Thoracic aorta (tissue), 2 donors: ENCODE measurements at regions not wholly inside any gene's neighbourhood (a gene's known extent, or its start where the extent isn't known, plus 50 kb on each side); places are given as distances from the start of the nearest gene placed in this dataset.

Experiments used
- ATAC-seq: fragments of 150-250 bp; one replicate; pipeline ENCODE4 v1.8.0; 2017; ENCODE audit warnings: low read depth; ENCODE audit not compliant: insufficient number of reproducible peaks, low FRiP score
- DNase-seq: peaks from one replicate; pipeline ENCODE4 v3.0.0-alpha.2; 2020; ENCODE audit warnings: low spot score
- H3K27ac ChIP-seq, 2 donors: fragments of 200-600 bp; sonication (generic); 1 replicate in 1 of 2; 2 replicates in 1 of 2; pipeline ENCODE4 v1.5.1; 2016; ENCODE audit warnings: mild to moderate bottlenecking in 2 of 2, moderate library complexity in 2 of 2
- H3K27me3 ChIP-seq: fragments of 200-600 bp; sonication (generic); replicated peaks from 2 replicates; pipeline ENCODE4 v1.6.0; 2016; ENCODE audit warnings: mild to moderate bottlenecking; ENCODE audit not compliant: insufficient read depth
- H3K36me3 ChIP-seq: fragments of 200-600 bp; sonication (generic); one replicate; pipeline ENCODE4 v1.5.1; 2016
- H3K4me1 ChIP-seq, 2 donors: fragments of 200-600 bp; sonication (generic); 1 replicate in 1 of 2; 2 replicates in 1 of 2; pipeline versions ENCODE4 v1.5.1 to v1.6.0; 2016; ENCODE audit warnings: low read depth in 2 of 2, mild to moderate bottlenecking in 1 of 2; ENCODE audit not compliant: control insufficient read depth in 1 of 2
- H3K4me3 ChIP-seq: fragments of 200-600 bp; sonication (generic); 2 replicates; pipeline ENCODE4 v1.5.1; 2016; ENCODE audit warnings: mild to moderate bottlenecking
- H3K9me3 ChIP-seq: fragments of 200-600 bp; sonication (generic); 2 replicates; pipeline ENCODE4 v1.5.1; 2016
- TF ChIP-seq, protein P1 (sequence below): fragments of 200-600 bp; sonication (generic); IDR thresholded peaks from one replicate; pipeline ENCODE4 v1.5.1; 2019; ENCODE audit warnings: antibody characterized with exemption

DNA sequence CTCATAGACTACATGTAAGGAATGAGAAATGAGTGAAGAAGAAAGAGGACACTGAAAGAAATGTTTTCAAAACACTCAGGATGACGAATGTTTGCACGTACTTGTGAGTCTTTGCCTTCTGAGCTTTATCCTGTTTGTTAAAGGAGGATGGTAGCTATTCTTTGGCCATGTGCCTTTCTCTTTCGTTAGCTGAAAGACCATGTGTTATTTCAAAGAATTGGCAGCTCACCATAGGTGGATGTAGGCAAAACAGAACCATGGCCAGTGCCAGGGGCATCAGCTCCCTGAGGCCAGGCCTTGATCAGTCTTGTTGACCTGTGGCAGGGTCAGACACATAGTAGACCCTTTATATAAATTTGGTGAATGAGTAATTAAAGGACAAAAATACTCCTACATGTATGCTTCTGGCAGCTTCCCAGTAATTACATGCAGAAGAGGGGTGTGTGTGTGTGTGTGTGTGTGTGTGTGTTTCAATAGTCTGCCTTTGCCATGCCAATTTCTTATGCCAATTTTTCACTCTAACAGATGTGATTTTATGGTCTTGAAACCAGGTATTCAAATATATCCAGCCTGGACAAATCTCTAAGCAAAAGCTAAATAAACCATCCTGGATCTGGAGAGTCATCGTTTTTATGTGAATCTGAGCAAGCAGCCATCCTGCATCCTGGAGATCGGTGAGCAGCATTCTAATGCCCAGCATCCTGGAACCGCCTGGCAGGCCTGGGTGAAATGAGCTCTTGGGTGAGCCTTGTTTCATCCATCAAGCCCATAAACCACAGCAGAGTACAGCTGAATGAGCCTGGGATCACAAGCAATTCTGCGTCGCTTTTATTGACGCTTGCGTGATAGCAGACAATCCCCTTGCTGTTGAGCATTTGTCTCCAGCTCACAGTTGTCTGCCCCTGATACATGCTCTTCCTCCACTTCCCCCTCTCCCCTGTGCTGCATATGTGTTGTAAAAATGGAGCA lies 475.4 kb downstream of the MED10 start:
- no peaks in the 10 kb centered on the region for H3K4me1 ChIP-seq
- H3K36me3 ChIP-seq: no peaks in the 10 kb centered on the region
- no peak overlapping the region for H3K27ac ChIP-seq
- DNase-seq (no peak), ATAC-seq (no peak)
- no peak overlapping the region for H3K4me3 ChIP-seq
- TF ChIP-seq, protein P1, sequence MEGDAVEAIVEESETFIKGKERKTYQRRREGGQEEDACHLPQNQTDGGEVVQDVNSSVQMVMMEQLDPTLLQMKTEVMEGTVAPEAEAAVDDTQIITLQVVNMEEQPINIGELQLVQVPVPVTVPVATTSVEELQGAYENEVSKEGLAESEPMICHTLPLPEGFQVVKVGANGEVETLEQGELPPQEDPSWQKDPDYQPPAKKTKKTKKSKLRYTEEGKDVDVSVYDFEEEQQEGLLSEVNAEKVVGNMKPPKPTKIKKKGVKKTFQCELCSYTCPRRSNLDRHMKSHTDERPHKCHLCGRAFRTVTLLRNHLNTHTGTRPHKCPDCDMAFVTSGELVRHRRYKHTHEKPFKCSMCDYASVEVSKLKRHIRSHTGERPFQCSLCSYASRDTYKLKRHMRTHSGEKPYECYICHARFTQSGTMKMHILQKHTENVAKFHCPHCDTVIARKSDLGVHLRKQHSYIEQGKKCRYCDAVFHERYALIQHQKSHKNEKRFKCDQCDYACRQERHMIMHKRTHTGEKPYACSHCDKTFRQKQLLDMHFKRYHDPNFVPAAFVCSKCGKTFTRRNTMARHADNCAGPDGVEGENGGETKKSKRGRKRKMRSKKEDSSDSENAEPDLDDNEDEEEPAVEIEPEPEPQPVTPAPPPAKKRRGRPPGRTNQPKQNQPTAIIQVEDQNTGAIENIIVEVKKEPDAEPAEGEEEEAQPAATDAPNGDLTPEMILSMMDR: no peak
- H3K27me3 ChIP-seq: no peaks in the 10 kb centered on the region
- H3K9me3 ChIP-seq: no peaks in the 10 kb centered on the region

- Histone ChIP-seq H3K27ac (no peak overlapping the region), H3K9me3 (no peaks in the 10 kb centered on the region), H3K36me3 (no peaks in the 10 kb centered on the region), H3K4me3 (no peak overlapping the region), H3K27me3 (no peaks in the 10 kb centered on the region), H3K4me1 (no peaks in the 10 kb centered on the region)
- TF ChIP-seq, protein P1: no peak
- DNase-seq (no peak), ATAC-seq (no peak)
Measured at GRCh38 chr5:5900350-5900749, 477.9 kb downstream of the ICE1 start.

DNA sequence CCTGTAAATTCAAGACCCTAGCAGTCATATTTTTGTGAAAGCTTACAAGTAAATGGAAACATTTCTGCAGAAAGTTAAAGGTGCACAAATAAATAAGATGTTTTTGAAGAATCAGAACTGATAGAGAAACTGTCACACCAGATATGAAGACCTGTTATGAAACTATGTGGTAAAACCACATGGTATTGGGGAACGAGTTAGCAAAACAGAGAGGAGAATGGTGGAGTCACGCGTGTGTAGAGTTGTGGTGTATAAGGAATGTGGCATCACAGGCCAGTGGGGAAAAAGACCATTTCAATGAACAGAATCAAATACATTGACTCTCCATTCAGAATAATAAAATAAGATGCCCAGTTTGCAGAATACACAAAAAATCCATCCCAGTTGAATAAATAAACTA lies 477.2 kb downstream of the ICE1 start:
- H3K9me3 ChIP-seq: no peaks in the 10 kb centered on the region
- no peaks in the 10 kb centered on the region for H3K27me3 ChIP-seq
- TF ChIP-seq, protein P1: no peak
- no peak overlapping the region for H3K4me3 ChIP-seq
- no peaks in the 10 kb centered on the region for H3K4me1 ChIP-seq
- H3K36me3 ChIP-seq: no peaks in the 10 kb centered on the region
- H3K27ac ChIP-seq: no peak overlapping the region
- DNase-seq (no peak), ATAC-seq (no peak)

GRCh38 chr5:5888284-5888683 lies 465.8 kb downstream of the ICE1 start:
- ATAC-seq: no peak
- Histone ChIP-seq H3K4me1 (no peaks in the 10 kb centered on the region), H3K9me3 (no peaks in the 10 kb centered on the region), H3K27me3 (no peaks in the 10 kb centered on the region), H3K36me3 (no peaks in the 10 kb centered on the region), H3K4me3 (no peak overlapping the region), H3K27ac (no peak overlapping the region)
- no peak for DNase-seq
- TF ChIP-seq, protein P1: no peak

GRCh38 chr5:5887833-5888232 lies 465.4 kb downstream of the ICE1 start:
- Histone ChIP-seq H3K9me3 (no peaks in the 10 kb centered on the region), H3K27ac (no peak overlapping the region), H3K36me3 (no peaks in the 10 kb centered on the region), H3K4me1 (no peaks in the 10 kb centered on the region), H3K4me3 (no peak overlapping the region), H3K27me3 (no peaks in the 10 kb centered on the region)
- ATAC-seq: no peak
- no peak for DNase-seq
- TF ChIP-seq, protein P1: no peak
